NCI-H226 (cell line): ENCODE measurements at regions not wholly inside any gene's neighbourhood (a gene's known extent, or its start where the extent isn't known, plus 50 kb on each side); places are given as distances from the start of the nearest gene placed in this dataset.
"Not testable (repeated sequence)": the region's sequence is repeated elsewhere in the genome, so short reads cannot be mapped to it uniquely, and the experiment has no call there.

Experiments used
- DNase-seq: peaks from one replicate; pipeline ENCODE4 v3.0.0-alpha.2; 2015

DNA sequence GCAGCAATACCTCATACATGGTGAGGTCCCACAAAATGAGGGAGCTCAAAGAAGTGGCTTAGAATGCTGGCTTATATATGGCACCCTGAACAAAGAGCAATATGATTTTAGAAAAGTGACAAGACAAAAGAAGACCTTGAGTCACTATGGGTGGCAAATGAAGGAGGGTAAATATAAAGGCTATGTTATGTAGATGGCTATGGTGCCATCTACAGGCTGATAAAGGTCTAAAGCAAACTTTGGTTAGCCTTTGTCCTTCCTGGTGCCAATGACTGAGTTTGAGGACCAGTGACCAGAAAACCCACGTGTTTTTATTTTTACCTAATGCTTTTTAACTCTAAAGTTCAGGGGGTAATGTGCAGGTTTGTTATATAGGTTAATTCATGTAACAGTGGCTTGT lies 151.8 kb downstream of the CCNG2 start:
- DNase-seq: no peak

DNA sequence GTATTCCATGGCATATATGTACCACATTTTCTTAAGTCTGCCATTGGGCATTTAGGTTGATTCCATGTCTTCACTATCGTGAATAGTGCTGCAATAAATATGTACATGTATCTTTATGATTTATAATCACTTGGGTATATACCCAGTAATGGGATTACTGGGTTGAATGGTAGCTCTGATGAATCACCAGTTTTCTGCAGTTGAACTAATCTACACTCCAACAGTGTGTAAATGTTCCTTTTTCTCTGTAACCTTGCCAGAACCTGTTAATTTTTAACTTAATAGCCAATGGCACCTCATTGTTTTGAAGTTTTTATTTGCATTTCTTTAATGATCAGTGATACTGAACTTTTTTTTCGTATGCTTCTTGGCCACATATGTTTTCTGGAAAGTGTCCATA lies 152.5 kb downstream of the CCNG2 start:
- no peak for DNase-seq

DNA sequence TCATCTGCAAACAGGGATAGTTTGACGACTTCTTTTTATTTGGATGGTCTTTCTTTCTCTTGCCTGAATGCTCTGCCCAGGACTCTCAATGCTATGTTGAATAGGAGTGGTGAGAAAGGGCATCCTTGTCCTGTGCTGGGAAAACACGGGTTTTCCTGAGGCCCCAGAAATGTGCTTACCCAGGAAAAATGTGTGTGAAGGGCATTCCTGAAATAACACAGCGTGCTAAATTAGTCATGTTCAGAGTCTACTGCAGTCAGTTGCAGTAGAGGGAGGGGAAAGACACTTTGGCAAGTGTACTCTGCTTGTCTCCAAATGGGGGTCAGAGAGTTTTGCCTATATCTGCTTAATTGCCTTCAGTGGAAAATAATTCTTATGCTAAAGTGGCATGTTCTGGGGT lies 153.9 kb downstream of the CCNG2 start:
- no peak for DNase-seq

DNA sequence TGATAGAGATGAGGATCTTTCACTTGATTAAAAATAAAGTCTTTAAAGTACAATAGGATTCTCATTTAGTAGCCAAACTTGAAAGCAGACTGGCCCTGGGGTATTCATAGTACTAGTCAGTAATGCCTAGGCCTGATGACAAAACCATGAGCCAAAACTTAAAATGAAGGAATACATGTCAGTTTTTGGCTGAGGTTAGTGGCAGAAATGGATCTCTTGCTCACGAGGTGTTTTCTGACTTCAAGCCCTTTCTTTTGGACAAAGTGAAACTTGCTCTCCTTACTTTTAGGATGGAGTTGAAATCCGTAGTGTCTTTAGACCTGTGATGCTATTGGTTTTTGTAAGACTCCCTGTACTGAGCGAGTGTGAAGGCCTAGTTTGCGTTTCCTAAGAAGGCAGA lies 157.7 kb downstream of the CCNG2 start:
- DNase-seq: no peak

DNA sequence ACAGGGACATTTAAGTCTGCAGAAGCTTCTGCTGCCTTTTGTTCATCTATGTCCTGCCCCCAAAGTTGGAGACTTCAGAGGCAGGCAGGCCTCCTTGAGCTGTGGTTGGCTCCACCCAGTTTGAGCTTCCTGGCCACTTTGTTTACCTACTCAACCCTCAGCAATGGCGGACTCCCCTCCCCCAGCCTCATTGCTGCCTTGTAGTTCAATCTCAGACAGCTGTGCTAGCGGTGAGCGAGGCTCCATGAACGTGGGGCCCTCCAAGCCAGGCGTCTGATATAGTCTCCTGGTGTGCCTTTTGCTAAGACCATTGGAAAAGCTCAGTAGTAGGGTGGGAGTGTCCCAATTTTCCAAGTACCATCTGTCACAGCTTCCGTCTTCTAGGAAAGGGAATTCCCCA lies 170.1 kb downstream of the CCNG2 start:
- no peak for DNase-seq

DNA sequence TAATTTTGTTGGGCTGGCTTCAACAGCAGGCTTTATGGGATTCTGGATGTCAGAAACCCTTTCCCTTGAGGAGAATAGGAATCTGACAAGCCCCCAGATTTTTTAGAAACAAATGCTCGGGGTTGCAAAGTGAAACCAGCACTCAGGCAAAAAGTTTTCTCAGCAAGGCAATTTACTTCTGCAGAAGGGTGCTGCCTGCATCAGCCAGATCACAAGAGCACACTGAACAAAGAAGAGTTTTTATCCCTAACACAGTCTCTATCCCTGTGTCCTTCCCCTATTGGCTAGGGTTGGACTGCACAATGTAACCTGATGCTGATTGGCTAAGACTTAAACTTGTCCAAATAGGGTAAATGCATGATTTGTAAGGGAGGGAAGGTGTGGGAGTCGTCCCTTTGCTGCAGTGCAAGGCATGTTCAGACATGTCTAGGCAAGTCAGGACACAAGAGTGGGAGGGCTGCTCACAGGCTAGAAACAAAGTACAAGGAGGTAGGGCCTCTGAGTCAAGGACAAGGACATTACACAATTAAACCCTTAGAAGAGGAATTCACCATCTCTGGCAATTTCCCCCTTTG lies 175.8 kb downstream of the CCNG2 start:
- no peak for DNase-seq

DNA sequence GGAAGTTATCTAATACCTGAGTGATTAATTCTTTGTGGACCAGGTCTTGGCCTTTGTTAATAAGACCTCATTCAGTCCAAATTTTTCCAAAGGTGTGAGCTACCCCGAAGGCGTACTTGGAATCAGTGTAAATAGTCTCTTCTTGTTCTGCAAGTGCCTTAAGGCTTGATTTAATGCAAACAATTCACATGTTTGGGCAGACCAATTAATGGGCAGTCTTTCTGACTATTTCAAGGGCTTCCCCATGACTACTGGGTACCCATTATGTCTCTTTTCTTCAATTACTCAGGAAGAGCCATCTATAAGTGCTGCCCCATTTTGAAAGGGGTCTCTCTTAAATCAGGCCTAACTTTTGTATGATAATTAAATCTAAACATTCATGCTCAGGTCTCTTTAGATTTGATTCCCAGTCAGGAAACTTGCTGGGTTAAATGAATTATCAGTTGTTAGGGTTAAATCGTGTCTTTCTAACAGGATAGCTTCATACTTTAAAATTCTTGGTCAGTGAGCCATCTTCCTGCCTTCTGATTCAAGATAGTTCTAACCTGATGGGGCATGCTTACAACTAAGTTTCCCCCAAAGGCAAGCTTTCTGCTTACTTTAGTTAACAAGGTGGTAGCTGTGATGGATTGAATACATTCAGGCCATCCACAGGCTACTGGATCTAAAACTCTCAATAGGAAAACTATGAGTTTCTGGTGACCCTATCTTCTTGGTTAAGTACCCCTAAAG lies 179.6 kb downstream of the CCNG2 start:
- DNase-seq: peak; percentile 9

DNA sequence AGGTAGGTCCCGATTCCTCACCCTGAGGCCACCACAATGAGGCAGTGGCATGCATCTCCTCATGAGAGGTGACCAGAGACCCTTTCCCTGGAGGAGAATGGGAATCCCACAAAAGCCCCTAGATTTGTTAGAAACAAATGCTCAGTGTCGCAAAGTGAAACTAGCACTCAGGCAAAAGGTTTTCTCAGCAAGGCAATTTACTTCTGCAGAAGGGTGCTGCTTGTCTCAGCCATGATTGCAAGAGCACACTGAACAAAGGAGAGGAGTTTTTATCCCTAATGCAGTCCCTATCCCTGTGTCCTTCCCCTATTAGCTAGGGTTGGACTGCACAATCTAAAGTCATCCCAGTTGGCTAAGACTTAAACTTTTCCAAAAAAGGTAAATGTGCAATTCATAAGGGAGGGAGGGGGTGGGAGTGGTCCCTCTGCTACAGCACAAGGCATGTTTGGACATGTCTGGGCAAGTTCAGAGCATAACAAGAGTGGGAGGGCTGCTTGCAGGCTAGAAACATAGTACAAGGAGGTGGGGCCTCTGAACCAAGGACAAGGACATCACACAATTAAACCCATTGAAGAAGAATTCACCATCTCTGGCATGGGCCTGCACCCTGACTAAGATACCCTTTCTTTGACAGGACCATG lies 185.3 kb downstream of the CCNG2 start:
- no peak for DNase-seq

DNA sequence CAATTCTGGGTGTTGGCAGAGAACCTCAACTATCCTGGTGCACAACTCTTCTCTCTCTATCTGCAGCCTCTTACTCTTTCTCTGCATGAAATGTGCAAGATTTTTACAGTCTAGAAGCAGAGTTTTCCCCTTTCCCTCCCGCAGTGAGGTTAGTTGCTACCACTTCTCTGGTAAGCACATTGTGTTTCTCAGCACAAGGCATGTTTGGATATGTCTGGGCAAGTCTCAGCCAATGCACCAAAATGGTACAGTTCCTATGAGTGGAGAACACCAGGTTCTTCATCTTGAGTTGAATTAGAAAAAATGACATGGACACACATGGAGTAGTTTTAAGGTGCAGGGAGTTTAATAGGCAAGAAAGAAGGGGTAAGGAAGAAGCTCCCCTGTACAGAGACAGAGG lies 187.0 kb downstream of the CCNG2 start:
- DNase-seq: no peak

DNA sequence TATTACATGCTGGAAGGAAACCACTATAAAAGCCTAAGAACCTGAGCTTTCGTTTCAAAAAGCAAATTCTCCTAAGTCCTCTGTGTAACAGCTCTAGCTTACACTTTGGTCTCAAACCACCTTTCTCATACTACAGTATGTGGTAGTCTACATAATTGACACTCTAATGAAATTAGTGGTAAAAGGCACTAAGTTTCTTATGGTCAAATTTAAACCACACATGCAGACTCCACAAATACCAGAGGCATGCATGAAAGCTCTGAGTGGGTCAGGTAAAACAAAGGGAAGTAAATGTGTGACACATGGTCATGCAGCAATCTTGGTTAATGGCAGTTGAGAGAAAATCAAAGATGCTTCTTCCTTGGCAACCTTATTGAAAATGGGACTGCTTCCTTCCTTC lies 187.8 kb downstream of the CCNG2 start:
- no peak for DNase-seq

DNA sequence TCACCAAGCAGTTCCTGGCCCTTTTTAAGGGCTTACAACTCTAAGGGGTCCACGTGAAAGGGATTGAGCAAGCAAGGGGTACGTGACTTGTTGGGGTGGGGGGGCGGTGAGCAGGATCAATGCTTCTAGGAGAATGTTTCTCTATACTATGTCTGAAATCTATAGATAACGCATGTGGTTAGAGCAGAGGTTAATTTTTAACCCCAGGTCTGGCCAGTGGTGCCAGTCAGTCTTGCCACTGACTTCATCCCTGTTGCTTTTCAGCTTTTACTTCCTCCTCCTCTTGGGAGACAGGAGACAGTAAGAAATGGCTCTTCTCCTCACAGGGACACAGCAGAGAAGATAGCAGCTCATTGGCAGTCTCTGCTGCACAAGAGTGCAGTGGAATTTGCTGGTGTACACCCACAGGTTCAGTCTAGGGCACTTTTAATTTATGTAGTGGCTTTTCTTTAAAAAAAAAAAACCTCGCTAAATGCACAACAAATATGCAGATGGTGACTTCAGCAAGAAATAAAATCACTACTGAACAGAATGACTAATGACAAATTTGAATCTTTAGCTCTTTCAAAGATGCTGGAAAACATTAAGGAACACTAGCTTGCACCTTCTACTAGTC lies 190.5 kb downstream of the CCNG2 start:
- no peak for DNase-seq

DNA sequence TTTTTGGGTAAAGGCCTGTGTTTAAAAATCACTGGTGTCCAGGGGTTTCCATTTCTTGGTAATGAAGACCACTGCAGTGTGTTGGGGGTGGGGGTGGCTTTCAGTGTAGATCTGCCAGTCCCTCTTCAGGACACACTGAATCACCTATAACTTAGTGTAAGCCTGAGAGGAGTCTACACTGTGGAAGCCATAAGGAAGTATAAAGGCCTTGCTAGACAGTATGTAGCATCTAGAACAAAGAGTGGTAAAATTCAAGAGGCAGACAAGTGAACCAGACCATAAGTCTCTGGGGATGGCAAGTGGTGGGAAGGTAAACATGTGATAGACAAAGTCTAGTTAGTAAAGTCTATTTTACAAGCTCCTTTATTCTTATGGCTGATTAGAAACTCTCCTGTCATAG lies 191.8 kb downstream of the CCNG2 start:
- DNase-seq: no peak

DNA sequence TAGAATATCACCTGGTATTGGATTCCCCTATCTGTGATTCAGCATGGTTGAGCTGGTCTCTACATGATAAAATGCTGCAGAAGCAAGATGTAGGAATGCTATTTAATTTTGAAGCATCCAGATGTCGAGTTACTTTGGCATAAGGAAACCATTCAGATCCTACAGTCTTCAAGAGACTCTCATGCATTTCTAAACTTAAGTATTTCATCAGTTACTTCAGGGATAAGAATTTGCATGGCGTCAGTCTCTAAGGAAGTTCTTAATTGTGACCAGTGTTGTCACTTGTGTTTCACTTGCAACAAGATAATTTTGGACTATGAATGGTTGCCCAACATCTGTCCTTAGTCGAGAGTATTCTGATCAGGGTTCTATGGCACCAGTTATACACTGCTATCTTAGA lies 192.4 kb downstream of the CCNG2 start:
- no peak for DNase-seq

DNA sequence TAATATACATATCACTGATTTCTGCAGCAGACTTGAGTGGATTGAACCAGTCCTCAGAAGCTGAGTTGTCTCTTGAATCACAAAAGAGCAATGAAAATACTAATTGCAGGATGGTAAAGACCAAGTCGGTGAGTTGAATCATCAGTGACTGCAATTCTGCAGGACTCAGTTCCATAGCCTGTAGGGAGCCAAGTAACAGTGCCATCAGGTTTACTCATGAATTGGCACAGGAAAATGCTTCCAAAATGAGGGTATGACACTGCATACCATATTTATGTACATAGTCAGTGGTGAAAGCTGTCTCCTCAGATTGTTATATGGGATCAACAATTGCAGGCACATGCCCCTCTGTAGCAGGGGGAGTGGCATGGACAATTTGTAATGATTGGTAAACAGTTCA lies 192.8 kb downstream of the CCNG2 start:
- DNase-seq: no peak

DNA sequence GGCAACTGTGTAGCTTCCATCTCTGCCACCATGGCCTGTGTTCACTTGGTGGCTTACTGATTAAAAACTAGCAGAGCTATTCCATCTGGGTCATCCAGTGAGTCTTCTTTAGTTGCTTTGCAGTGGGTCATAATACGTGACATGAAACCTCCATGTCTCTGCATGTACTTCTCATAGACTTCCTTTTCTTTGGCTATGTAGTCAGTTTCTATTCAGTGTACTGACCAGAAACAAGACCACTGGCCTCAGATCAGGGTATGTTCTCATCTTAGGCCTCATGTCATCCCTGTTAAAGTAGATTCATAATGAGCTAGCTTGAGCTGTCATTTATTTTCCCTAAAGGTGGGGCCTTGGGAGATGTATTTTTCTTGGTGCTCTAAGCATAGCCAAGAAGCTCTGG lies 195.2 kb downstream of the CCNG2 start:
- DNase-seq: no peak

DNA sequence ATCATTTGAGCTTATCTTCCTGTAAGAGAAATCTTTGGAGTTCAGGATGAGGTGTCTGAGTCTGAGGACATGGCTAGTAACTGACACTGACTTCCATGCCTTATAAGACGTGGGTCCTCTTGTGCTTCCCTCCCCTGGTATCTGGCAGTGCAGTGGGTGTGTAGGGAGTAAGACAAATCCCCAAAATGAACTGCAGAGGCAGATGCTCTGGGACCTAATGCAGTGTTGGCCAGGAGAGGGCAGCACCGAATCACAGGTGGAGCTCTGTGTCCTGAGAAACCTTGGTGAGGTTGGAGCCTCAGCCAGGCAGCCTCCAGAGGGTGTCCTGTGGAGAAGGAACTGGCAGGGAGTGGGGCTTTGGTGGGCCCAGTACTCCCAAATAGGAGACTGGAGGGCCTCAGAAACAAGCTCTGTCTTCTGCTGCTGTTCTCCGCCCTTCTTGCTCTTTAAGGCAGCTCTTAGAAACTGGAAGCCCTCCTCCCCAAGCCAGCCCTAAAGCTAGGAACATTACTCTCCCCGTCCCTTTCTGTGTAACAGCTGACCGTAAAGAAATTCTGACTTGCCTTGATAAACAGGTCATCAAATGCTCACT lies 196.8 kb downstream of the CCNG2 start:
- DNase-seq: not testable (repeated sequence)

DNA sequence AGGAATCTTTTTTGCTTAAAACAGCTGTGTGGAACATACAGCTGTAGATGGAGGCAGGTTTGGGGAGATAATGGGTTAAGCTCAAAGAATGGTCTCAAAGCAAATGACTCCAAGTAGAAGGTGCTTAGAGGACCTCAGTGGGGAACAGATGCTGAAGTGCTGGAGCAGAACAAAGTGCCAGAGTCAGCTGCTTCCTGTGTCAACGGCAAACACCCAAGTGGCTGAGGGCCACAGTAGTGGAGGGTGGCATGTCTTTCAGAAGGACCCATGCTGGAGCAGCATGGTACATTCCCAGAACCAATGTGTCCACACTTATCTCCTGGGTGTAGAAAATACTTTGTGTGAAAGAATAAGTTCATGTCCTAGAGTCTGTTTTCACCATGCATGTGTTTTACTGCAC lies 197.5 kb downstream of the CCNG2 start:
- no peak for DNase-seq

DNA sequence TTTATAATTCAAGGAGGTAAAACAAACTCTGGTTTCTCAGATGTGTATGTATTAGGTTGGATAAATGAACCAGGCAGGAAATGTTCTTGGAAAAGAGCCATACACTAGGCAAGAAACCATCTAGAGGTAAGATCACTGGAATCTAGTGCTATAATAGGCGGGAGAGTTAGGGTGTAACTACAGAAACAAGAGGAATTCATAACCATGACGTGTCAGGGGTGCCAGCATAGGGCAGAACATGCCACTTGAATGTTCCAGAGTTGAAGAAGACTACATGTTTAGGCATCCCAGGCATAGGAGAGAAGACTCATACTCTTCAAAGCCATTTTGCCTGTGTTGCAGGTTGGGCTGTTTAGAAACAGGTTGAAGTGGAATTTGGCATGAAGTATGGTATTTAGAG lies 198.7 kb downstream of the CCNG2 start:
- no peak for DNase-seq

DNA sequence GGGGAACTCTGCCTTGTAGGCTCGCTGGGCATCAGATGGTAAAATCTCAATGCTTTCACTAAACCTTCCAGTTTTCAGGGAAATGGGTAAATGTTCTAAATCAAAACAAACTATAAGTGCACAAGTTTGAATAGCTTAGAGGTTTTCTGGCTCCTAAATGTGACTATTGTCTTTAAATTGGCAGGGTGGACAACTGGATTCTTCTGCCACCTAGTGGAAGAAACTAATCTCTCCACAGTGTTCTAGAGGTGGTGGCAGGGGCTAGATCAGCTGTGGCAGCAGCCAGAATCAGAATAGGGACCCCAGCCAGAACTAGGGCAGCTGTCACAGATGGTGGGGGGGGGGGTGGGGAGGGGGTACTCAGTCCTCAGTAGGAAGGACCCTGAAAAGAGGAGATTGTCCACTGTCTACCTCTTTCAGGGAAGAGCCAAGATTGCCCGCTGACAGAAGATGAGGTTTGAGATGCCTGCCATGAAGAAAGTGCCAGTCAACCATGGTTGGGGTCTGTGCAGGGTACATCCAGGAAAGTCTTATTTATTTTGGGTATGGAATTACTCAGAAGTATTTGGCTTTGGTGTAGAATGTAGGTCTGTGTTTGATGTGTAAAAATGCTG lies 201.4 kb downstream of the CCNG2 start:
- DNase-seq: no peak

DNA sequence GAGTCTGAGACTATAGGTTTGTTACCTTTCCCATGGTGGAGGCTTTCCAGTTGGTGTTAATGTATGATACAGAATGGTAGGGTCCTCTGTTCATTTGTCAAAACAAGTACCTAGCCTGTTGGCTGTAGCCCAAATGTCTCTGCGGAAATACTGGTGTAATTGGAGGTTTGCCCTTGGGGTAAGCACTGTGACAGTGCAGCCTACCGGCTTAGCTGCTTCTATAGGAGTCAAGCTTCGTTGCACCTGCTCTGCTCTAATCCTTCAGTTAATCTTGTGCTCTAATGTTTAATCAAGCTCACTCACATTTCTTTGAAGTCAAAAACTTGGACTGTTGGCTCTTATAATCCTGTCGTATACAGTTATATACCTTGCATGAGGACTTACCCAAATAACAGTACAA lies 203.4 kb downstream of the CCNG2 start:
- no peak for DNase-seq

DNA sequence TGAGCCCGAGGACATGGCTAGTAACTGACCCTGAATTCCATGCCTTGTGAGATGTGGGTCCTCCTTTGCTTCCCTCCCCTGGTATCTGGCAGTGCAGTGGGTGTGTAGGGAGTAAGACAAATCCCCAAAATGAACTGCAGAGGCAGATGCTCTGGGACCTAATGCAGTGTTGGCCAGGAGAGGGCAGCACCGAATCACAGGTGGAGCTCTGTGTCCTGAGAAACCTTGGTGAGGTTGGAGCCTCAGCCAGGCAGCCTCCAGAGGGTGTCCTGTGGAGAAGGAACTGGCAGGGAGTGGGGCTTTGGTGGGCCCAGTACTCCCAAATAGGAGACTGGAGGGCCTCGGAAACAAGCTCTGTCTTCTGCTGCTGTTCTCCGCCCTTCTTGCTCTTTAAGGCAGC lies 209.9 kb downstream of the CCNG2 start:
- DNase-seq: not testable (repeated sequence)

DNA sequence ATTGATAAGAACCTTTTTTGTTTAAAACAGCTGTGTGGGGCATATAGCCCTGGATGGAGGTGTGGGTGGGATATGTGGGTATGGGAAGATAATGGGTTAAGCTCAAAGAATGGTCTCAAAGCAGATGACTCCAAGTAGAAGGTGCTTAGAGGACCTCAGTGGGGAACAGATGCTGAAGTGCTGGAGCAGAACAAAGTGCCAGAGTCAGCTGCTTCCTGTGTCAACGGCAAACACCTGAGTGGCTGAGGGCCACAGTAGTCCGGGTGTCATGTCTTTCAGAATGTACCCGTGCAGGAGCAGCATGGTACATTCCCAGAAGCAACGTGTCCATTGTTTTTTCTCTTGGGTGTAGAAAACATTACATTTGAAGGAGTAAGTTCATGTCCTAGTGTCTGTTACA lies 210.6 kb downstream of the CCNG2 start:
- DNase-seq: no peak

DNA sequence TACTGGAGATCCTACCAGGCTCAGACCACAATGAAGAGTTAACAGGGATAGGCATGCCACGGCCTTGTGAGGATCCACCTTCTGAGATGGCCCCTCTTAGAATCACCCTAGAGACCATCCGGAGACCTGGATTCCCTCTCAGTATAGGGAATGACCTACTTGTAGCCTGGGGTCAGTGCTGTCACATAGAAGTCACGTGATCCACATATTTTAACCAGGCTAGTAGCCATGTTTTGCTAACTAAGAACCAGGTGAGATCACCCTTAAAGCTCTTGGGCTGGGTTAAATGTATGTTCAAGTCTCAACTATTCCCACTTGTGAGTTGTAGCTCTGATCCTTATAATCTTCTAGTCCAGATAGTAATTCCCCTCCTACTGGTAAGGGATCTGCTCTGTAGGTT lies 215.4 kb downstream of the CCNG2 start:
- DNase-seq: no peak
